DMS 273 (cell line): ENCODE measurements at regions not wholly inside any gene's neighbourhood (a gene's known extent, or its start where the extent isn't known, plus 50 kb on each side); places are given as distances from the start of the nearest gene placed in this dataset.
"Not testable (repeated sequence)": the region's sequence is repeated elsewhere in the genome, so short reads cannot be mapped to it uniquely, and the experiment has no call there.

Experiments used
- DNase-seq: peaks from one replicate; lab custom pipeline; 2025; ENCODE audit not compliant: unreplicated experiment; lab: John Stamatoyannopoulos, UW

DNA sequence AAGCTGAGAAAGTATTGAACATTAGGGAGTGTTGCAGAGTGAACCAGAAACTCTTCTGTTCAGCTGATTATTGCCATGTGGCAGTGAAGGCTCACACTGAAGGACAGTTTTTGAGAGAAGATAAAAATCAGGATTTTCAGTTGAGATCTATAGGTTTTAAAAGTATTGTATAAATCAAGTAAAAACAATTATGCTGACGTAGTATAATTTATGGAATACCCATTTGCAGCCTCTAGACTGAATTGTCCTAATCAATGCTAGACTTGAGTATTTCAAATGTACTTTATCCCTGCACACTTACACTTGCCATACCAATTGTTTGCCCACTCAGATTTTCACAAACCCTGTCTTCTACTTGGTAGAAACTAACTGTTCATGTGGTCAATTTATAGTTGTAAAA lies 245.8 kb downstream of the FRK start:
- no peak for DNase-seq

DNA sequence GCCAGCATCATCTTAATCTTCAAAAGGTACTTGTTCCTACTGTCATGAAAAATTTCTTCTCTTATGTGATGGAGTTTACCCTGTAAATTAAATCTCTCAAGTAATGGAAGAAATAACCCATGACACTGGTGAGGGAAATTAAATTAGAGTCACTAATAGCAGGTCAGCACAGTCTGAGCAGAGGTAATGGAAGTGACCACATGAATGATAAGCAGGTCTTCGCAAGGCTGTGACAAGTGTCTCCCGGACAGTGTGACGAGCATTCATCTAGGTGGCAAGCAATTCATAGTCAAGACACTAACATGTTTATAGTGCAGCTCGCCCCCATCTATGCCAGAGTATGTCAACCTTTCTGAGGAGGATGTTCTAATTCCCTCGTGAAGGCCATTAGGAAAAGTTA lies 249.2 kb downstream of the FRK start:
- no peak for DNase-seq

DNA sequence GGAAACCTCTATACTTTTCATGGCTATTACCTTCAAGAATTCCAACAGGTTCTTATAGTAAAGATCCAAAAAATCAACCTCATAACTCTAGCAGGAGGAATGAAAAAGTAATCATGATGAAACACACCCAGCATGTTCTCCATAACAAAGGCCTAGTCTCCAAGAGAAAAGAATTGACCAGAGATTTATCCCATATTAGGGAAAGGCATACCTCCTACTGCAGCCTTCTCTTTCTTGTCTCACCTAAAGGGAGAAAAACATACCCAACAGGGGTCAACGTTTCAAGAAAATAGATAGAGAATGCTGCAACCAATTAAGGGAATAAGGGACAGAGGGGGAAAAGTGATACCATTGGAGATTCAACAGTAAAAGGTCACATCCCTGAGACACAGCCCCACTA lies 262.5 kb downstream of the FRK start:
- DNase-seq = no peak

DNA sequence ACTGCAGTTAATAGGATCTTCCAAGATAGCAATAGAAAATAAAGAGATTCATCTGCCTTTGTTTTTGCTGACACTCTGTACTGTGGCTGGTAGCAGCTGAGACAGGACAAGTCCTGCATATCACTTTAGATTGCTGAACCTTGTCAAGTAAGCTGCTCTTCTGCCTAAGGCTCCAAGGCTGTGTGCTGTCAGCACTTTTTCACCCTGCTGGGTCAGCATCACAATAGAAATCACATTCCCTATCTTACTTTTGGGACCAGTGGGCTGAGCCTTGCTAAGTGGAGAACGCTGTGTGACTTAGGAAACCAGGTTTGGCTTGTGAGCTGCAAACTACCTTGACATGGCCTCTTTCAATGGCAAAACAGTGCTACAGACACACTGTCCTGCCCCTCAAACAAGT lies 263.9 kb downstream of the FRK start:
- DNase-seq = no peak

DNA sequence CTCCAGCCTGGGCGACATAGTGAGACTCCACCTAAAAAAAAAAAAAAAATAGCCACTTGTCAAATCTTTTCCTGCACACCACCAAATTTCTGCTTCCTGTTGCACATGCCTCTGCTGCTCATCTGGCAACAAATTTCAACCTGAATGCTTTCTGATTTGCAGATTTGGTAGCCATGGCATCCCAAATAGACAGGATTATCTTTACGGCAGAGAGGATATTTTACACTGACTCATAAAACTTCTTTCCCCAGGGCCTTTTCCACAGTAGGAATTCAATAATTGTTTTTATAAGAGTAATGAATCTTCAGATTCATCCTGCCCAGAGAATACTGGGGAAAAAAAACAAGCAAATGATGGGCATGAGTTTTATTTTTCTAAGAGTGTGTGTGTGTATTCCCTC lies 264.6 kb downstream of the FRK start:
- DNase-seq = no peak

DNA sequence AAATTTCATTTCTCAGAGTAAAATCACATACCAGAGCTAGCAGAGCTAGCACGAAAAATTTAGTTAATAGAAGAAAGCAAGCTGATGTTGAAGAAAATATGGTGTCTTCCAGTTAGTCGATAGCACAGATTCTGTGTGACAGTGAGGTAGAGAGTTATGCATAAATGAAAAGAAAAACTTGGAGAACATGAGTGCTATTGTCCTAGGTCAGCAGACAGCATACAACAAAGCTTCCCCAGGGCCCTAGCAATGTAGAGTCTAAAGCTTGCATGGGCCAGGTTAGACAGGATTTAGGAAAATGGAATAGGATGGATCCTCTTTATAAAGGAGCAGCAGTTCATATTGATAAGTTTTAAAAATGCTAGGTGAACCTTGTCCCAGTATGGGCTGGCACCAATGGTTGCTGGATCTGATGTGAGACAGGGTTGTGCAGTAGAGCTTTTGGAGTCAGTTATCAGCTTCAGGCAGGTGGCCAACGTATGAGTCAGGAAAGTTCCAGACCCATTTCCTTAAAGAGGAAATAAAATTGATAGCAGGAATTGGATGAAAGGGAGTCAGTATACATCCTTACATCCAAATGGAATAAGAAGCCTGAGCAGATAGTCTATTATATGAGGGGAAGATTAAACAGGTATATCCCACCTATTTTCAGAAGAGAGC lies 277.2 kb downstream of the FRK start:
- no peak for DNase-seq

DNA sequence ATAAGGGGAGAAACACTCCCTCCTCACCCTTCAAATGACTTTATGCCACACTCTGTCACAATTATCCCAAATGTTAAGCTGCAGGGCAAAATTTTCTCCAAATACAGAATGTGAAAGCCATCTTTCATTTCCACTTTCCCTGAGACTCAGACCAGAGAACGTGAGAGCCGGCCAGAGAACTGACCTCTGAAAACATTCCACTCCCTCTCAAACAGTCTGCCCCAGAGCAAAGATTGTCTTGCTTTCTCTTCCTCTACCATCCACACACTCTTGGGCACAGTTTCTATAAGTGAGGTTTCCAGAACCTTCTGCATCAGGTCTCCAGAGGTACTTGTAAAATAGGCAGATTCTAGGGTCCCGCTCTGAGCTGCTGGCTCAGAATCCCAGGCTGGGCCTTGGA lies 278.1 kb downstream of the FRK start:
- DNase-seq = no peak

DNA sequence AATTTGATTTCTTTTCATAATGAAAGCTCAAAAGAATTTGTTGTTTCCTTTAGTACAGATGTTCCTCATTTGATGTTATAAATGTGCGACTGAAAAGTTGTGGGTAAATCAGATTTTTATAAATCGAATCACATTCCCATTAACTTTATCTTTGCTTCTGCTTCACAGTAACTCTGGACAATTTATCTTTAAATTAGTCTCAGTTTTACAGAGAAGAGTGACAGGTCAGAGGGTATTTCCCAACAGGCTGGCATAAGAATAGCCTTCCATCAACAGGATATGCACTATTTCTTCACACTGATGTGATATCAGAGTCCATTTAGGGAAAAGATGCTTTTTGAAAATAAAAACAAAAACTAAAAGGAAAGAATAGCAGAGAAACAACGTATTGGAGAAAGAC lies 286.9 kb downstream of the FRK start:
- no peak for DNase-seq

DNA sequence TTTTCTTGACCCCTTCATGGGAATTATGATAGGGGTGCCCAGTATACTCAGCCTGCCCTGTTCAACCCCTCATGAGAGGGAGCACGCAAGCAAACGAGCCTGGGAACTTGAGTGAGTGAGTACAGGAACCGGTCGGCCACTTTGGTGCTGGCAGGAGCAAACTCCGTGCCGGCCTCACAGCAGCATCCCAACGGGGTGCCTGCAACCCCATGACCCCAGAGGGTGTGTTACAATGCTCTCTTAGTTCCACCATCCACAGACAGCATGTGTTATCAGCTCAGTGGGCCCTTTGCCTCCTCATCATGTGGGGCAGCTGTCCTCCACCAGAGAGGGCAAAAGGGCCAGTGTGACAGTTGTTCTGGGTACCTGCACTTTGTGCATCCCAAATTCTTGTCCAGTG lies 289.8 kb downstream of the FRK start:
- no peak for DNase-seq

DNA sequence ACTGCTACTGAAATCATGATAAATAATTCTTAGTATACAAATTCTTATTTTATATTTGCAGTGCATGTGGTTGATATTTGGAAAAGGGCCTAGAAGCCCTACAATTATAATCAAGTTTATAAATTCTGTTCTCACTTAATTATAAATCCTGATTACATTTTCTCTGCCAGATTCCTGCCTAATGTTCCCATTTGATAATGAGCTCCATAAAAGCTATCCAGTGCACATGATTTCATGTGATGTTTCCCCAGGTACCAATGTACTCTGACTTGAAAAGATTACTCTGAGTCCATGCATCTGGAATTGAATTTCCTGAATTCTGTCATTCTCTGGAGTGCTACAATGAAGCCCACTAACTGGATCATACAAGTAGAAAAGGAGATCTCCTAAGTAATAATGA lies 292.2 kb downstream of the FRK start:
- no peak for DNase-seq

DNA sequence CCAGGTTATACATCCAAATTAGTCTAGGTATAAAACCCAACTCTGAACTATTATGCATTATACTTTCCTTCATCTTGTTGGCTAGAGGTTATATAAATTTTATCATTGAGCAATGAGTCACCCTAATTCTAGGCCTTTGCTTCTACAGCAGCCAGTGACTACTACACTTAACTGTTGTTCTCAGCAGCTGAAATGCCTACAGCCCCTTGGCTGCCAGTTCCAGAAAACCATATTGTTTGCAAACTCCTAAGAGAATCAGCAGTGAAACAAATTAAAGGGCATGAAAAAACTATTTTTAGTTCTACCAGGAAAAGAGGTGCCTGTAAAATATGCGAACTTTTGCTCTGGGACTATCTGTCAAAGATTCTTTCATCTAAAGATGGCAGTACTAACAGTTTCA lies 292.8 kb downstream of the FRK start:
- DNase-seq = no peak

DNA sequence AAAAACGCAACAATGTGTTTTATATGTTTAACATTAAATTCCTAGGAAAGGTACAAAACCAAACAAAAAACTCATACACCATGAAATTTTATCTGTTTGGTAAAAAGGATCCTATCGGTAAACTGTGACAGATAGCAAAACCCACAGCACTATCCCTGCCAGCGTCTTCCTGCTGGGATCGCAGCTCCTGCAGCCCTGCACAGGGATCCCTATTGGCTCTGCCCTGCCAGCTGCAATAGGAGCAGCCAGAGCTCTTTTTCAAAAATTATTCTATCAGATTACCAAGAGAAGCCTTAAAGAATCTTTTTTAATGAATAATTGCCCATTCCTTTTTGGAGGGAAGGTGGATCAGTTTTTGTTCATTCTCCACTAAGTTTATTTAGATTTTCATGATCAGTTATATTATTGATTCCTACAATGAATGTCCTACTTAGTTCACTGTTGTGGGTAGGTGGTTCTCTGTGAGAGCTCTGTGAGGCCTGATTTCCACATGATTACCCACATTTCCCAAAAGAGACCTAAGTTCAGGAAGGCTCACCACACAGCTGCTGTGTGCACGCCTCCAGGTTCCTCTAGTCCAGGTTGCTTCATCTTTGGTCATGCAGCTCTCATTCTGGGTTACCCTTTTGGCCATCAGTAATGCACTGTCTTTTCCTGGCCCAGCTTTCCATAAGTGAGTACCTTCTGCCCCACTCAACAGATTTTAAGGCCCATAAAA lies 293.8 kb downstream of the FRK start:
- no peak for DNase-seq

DNA sequence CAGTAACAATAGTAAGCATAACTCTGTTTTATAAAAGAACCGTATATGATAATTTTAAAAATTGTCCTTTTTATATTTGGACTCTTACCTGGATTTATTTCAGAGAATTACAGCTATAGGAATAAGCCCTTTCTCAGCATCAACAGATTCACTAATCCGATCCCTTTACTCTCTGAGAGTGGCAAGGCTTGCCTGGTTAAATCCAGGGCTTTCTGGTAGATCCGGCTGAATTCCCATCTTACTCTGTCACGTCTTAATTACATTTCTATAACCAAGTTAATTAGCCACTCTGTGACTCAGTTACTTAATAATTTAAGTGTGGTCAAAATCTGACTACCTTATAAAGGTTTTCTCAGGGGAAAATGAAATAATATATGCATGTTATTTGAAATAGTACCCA lies 294.7 kb downstream of the FRK start:
- no peak for DNase-seq

DNA sequence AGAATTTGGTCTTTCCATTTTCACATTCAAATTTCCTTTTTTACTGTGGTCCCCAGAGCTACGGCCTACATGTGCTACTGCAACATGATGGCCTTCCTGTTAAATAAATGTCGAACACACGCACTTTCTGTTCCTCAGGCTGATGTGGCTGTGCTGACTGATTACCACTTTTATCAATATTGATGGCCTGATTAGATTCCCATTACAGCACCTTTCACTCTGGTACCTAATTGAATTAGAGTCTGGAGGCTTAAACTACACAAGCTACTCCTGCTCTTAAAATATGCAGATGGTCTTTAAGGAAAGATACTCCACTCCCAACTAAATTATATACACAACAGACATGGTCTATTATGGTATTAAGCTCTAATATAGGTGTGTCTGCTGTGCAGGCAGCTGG lies 301.6 kb downstream of the FRK start:
- DNase-seq = no peak

DNA sequence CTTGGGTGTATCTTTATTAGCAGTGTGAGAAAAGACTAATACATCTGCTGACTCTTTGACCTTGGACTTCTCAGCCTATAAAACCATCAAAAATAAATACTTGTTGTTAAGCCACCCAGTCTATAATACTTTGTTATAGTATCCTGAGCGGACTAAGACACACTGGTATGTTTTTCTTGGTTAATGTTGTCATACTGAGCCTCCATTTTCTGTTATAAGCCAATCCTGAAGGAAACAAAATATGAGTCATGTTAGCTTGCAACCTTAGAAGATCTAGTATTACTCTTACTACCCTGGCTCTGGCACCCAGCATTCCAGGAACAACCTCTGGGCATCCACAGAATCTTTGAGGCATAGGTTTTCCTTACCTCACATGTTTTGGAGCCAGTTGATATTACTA lies 307.2 kb downstream of the FRK start:
- no peak for DNase-seq

DNA sequence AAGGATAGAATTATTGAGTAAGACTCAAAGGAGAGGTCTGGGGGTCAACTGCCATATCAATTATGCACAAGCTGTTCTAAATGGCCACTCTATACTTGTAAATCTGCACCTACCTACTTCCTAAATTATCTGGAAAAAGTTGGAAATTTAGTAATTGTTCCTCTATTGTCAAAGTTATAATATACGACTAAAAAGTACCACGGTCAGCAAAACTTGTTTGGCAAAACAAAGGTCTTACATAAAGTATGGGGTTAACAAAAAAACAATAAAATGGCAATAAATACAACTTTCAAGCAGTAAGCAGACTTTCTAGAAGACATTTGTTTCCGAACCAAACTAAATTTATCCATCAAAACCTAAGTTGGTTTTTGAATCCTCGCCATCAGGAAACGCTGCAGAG lies 309.7 kb downstream of the FRK start:
- no peak for DNase-seq

DNA sequence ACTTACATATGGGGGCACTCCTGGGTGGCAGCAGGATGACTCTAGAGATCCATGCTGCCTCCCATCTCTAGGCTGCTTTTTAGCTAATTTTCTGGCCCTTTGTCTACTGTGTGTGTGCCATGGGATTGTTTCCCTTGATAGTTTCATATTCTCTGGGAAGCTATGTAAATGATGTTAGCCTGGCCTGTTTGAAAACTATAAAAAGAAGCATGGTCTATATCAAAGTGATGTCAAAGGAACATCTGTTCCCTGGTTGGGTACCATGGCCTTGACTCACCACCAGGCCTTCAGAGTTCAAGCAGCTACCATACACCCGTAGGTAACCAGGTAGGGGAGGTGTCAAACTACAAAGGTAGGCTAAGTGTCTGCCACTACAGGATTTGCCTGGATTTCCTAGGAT lies 310.4 kb downstream of the FRK start:
- DNase-seq = no peak

DNA sequence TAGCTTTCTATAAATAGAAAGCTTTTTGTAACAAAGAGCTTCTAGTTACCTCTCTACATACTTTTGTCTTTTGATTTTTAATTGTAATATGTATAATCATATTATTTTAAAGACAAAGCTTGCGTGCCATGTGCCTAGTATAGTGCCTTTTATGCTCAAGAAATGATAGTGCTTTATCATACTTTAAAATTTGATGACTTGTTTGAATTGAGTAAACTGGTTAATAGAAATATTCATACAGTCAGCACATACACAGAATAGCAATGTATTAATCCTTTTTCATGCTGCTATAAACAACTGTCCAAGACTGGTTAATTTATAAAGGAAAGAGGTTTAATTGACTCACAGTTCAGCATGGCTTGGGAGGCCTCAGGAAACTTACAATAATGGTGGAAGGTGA lies 313.0 kb downstream of the FRK start:
- DNase-seq = no peak

DNA sequence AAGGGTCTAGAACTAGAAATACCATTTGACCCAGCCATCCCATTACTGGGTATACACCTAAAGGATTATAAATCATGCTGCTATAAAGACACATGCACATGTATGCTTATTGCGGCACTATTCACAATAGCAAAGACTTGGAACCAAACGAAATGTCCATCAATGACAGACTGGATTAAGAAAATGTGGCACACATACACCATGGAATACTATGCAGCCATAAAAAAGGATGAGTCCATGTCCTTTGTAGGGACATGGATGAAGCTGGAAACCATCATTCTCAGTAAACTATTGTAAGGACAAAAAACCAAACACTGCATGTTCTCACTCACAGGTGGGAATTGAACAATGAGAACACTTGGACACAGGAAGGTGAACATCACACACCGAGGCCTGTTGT lies 314.1 kb downstream of the FRK start:
- not testable (repeated sequence) for DNase-seq

DNA sequence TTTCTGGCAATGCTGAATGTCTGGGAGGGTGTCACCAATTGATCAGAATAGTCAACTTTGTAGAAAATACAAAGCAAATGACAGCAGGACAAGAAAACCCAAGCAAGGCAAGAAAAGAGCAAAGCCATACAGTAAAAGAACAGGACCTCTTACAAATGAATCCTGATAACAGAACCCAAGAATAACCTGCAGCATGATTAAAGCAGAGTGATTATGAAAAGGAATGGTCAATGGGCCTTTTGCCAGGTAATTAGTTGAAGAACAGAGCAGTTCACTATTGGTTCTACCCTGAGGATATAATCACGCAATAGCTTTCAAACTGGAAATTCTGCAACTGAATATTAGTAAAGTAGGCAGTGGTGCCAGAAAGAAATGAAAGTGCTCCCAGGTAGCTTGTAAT lies 319.8 kb downstream of the FRK start:
- DNase-seq = no peak

DNA sequence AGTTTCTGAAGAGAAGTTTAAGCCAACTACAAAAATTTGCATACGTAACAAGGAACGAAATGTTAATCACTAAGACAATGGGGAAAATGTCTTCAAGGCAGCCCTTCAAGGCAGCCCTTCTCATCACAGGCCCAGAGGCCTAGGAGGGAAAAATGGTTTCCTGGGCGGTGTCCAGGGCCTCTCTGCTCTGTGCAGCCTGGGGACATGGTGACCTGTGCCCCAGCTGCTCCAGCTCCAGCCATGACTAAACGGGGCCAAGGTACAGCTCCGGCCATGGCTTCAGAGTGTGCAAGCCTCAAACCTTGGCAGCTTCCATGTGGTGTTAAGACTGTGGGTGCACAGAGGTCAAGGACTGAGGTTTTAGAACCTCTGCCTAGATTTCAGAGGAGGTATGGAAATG lies 325.1 kb downstream of the FRK start:
- no peak for DNase-seq

DNA sequence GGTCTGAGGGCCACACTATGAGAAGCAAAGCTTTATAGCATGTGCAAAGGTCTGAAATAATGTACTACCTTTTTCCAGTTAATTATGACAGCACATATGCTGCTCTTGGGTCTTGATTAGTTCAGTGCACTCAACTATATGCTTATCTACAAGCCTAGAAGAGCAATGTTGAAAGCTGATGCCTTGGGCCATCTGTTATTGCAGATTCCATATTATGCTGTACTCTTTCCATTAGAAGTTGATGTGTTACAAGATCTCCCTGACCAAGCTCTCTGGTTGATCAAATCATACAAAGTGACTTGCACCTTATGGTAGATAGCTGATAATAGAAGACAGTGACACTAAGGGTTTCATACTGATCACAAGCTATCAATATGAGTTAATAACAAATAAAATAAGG lies 327.3 kb downstream of the FRK start:
- DNase-seq = peak; percentile 95

DNA sequence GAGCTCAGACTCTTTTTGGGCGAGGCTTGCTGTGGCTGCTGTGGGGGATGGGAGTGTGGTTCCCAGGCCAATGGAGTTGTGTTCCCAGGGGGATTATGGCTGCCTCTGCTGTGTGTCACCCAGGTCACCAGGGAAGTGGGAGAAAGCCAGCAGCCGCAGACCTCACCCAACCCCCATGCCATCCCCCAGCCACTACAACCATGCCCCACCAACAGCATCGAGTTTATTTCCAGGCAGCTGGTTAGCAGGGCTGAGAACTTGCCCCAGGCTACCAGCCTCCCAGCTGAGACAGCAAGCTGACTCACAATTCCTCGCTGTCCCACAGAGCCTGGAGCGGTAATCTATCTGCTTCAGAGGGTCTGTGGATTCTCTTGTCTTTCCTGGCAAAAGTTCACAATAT lies 331.7 kb downstream of the FRK start:
- no peak for DNase-seq
